ENCODE measurements at regions not wholly inside any gene's neighbourhood (a gene's known extent, or its start where the extent isn't known, plus 50 kb on each side); places are given as distances from the start of the nearest gene placed in this dataset.

- TF ChIP-seq YY1 (IDR thresholded peaks at IDR 0.05; ENCODE audit: insufficient read depth, insufficient read length) = no peak
- no peak for TF ChIP-seq SUZ12 (IDR thresholded peaks at IDR 0.05; ENCODE audit: extremely low read depth, insufficient read depth, insufficient read length)
- TF ChIP-seq ZNF274 (IDR thresholded peaks at IDR 0.05; ENCODE audit: low read depth, low read length) = no peak
Measured at GRCh38 chr4:126895988-126896570, 736.7 kb upstream of the INTU start.
